PC-9 (cell line): ENCODE measurements at regions not wholly inside any gene's neighbourhood (a gene's known extent, or its start where the extent isn't known, plus 50 kb on each side); places are given as distances from the start of the nearest gene placed in this dataset.

Experiments
- BruUV-seq: library from RNA; stranded (reverse); fragments of 400-500 nt; replicated peaks from 2 replicates; lab custom pipeline; 2021; lab: Mats Ljungman, UMichigan
- CTCF ChIA-PET: fragments of 300-600 bp; sonication (Branson Sonifier 250); formaldehyde crosslinking; loops from one replicate; lab custom pipeline; 2022; ENCODE audit warnings: antibody characterized with exemption; lab: Charles Lee
- POLR2A ChIA-PET: fragments of 300-600 bp; sonication (Branson Sonifier 250); formaldehyde crosslinking; loops from one replicate; lab custom pipeline; 2022; ENCODE audit warnings: antibody characterized with exemption; ENCODE audit not compliant: unreplicated experiment; lab: Charles Lee
- DNase-seq, 2 experiments: peaks; one replicate each; pipeline versions ENCODE4 v3.0.0 to v3.0.0-alpha.2; 2015 to 2022; ENCODE audit warnings: mixed read lengths in 1 of 2
- H2AFZ ChIP-seq: fragments of 200-600 bp; sonication (generic); 2 replicates; pipeline ENCODE4 v1.8.1; 2017; ENCODE audit warnings: antibody characterized with exemption
- H3F3A ChIP-seq: fragments of 200-600 bp; sonication (generic); 2 replicates; pipeline ENCODE4 v1.8.1; 2017; ENCODE audit warnings: antibody characterized with exemption, mild to moderate bottlenecking, low read depth; ENCODE audit not compliant: insufficient read depth
- H3K27ac ChIP-seq: fragments of 200-600 bp; sonication (generic); 2 replicates; pipeline ENCODE4 v1.6.1; 2016; ENCODE audit warnings: mixed run types
- H3K27me3 ChIP-seq: fragments of 200-600 bp; sonication (generic); 2 replicates; pipeline ENCODE4 v1.6.1; 2016; ENCODE audit warnings: low read depth, mixed run types; ENCODE audit not compliant: insufficient read depth
- H3K36me3 ChIP-seq: fragments of 200-600 bp; sonication (generic); 2 replicates; pipeline ENCODE4 v1.6.1; 2016; ENCODE audit warnings: low read depth, mixed run types
- H3K4me1 ChIP-seq: fragments of 200-600 bp; sonication (generic); replicated peaks from 2 replicates; pipeline ENCODE4 v1.6.1; 2016; ENCODE audit warnings: mixed run types; ENCODE audit not compliant: insufficient read depth
- H3K4me2 ChIP-seq: fragments of 200-600 bp; sonication (generic); 2 replicates; pipeline ENCODE4 v1.6.1; 2017; ENCODE audit warnings: mixed run types
- H3K4me3 ChIP-seq: fragments of 200-600 bp; sonication (generic); 2 replicates; pipeline ENCODE4 v1.6.1; 2016; ENCODE audit warnings: mixed run types
- H3K79me2 ChIP-seq: fragments of 200-600 bp; sonication (generic); 2 replicates; pipeline ENCODE4 v1.6.1; 2017; ENCODE audit warnings: low read depth, mixed run types
- H3K9me2 ChIP-seq: fragments of 200-600 bp; sonication (generic); 2 replicates; pipeline ENCODE4 v1.8.1; 2017; ENCODE audit warnings: mild to moderate bottlenecking; ENCODE audit not compliant: insufficient read depth
- H3K9me3 ChIP-seq: fragments of 200-600 bp; sonication (generic); 2 replicates; pipeline ENCODE4 v1.8.1; 2016; ENCODE audit warnings: low read depth; ENCODE audit not compliant: insufficient read depth
- H4K20me1 ChIP-seq: fragments of 200-600 bp; sonication (generic); 2 replicates; pipeline ENCODE4 v1.8.1; 2017; ENCODE audit not compliant: insufficient read depth
- EZH2 ChIP-seq: fragments of 200-600 bp; sonication (generic); IDR thresholded peaks from 2 replicates; pipeline ENCODE4 v1.8.0; 2017; ENCODE audit warnings: antibody characterized with exemption, low read depth
- intact Hi-C: fragments of 100-400 bp; cut with micrococcal nuclease; formaldehyde crosslinking; loops from one replicate; pipeline ENCODE4 v1.10.0; 2022; ENCODE audit not compliant: unreplicated experiment
- TF ChIP-seq, protein P1 (sequence below): fragments of 200-600 bp; sonication (generic); conservative IDR thresholded peaks from 2 replicates; pipeline ENCODE4 v1.6.1; 2017; ENCODE audit warnings: mixed run types, antibody characterized with exemption, mild to moderate bottlenecking, moderate library complexity

DNA sequence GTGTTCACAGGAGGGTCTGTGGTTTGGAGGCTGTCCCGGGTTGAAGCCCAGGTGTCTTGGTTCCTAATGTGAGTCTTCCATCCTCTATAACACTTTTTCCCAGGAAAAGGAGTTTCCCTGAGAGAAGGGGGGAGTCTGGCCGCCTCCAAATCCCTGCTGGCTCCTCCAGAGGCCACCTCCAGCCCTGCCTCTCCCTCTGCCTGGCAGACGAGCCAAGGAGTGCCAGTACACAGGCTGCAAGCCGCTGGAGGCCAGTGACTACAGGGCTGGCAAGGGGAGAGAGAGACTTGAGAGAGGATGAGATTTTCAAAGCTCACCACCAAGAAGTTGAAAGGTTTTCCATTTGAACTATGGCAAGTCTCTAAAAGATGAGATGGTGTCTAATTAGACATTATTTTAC lies 154.2 kb upstream of the ID2 start:
- H2AFZ ChIP-seq, result no peak overlapping the region
- DNase-seq, result no peak
- H3K27me3 ChIP-seq, result peaks cover 83% of the 10 kb centered on the region
- no TSS peak for BruUV-seq
- H3F3A ChIP-seq, result no peaks in the 10 kb centered on the region
- no peak overlapping the region for H3K4me3 ChIP-seq
- H3K36me3 ChIP-seq, result no peaks in the 10 kb centered on the region
- no peak overlapping the region for H3K4me2 ChIP-seq
- H3K79me2 ChIP-seq, result no peaks in the 10 kb centered on the region
- intact Hi-C loops, result loop anchor here (5.0 kb wide), 1 partner anchor 160 kb away; no protein-coding TSS in a partner anchor
- CTCF ChIA-PET, result no interaction called here
- H3K9me2 ChIP-seq, result no peaks in the 10 kb centered on the region
- no peaks in the 10 kb centered on the region for H3K4me1 ChIP-seq
- H3K27ac ChIP-seq, result no peak overlapping the region
- H3K9me3 ChIP-seq, result no peaks in the 10 kb centered on the region
- TF ChIP-seq, protein P1, sequence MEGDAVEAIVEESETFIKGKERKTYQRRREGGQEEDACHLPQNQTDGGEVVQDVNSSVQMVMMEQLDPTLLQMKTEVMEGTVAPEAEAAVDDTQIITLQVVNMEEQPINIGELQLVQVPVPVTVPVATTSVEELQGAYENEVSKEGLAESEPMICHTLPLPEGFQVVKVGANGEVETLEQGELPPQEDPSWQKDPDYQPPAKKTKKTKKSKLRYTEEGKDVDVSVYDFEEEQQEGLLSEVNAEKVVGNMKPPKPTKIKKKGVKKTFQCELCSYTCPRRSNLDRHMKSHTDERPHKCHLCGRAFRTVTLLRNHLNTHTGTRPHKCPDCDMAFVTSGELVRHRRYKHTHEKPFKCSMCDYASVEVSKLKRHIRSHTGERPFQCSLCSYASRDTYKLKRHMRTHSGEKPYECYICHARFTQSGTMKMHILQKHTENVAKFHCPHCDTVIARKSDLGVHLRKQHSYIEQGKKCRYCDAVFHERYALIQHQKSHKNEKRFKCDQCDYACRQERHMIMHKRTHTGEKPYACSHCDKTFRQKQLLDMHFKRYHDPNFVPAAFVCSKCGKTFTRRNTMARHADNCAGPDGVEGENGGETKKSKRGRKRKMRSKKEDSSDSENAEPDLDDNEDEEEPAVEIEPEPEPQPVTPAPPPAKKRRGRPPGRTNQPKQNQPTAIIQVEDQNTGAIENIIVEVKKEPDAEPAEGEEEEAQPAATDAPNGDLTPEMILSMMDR, result no peak
- TF ChIP-seq EZH2, result no peak
- POLR2A ChIA-PET, result no interaction called here
- no peaks in the 10 kb centered on the region for H4K20me1 ChIP-seq

DNA sequence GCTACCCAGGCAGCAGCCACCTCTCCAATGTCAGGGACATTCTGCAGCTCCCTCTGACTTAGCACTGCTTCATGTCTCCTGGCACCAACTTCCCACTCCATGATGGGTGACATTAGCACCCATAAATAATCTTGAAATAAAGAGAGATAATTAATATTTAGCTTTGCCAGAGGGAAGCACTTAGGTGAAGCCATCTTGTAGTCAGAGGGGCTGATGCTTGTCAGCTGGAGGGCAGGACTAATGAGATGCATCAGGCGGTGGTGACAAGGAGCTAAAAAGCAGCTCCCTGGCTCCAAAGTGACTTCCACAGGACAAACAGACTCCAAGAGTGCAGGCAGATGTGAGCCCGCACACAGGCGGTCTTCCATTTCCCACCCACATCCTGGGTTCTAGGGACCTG lies 153.0 kb upstream of the ID2 start:
- H3K4me3 ChIP-seq, result no peak overlapping the region
- no peak overlapping the region for H2AFZ ChIP-seq
- H3K9me3 ChIP-seq, result no peaks in the 10 kb centered on the region
- no peaks in the 10 kb centered on the region for H3K9me2 ChIP-seq
- CTCF ChIA-PET, result no interaction called here
- H3F3A ChIP-seq, result no peaks in the 10 kb centered on the region
- POLR2A ChIA-PET, result no interaction called here
- TF ChIP-seq, protein P1, result no peak
- no peak for TF ChIP-seq EZH2
- no TSS peak for BruUV-seq
- no peaks in the 10 kb centered on the region for H3K79me2 ChIP-seq
- peaks cover 85% of the 10 kb centered on the region for H3K27me3 ChIP-seq
- H3K4me1 ChIP-seq, result no peaks in the 10 kb centered on the region
- H3K4me2 ChIP-seq, result no peak overlapping the region
- intact Hi-C loops, result loop anchor here (5.0 kb wide), 1 partner anchor 158 kb away; no protein-coding TSS in a partner anchor
- no peak overlapping the region for H3K27ac ChIP-seq
- H3K36me3 ChIP-seq, result no peaks in the 10 kb centered on the region
- H4K20me1 ChIP-seq, result no peaks in the 10 kb centered on the region
- no peak for DNase-seq

DNA sequence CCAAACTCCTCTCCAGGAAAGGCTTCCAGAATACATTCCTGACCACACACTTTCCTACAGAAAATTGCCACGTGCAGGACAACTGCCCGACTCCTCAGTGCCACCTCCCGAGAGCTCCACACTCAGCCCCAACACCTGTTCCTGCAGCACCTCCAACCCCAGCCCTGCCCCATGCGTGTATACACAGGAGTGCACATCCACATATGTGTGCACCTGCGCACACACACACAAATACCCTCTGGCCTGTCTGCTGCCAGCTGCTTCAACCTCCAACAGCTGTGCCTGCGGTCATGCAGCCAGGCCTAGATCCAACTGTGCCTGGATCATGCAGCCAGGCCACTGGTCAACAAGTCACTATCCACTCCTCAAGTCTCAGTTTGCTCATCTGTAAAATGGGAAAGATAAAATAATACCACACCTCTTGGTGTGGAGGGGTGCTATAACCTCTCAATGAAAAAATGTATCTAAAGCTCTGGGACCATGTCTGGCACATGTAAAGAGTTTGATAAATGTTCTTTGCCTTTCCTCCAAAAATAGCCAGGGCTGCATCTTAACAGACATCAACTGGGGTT lies 152.1 kb upstream of the ID2 start:
- POLR2A ChIA-PET, result no interaction called here

More for the DNA sequence above, 152.1 kb upstream of the ID2 start:
- CTCF ChIA-PET, result no interaction called here
- Histone ChIP-seq H2AFZ (no peak overlapping the region), H3K27ac (no peak overlapping the region), H3K9me3 (no peaks in the 10 kb centered on the region), H3K9me2 (no peaks in the 10 kb centered on the region), H3K4me3 (no peak overlapping the region), H3K79me2 (no peaks in the 10 kb centered on the region), H4K20me1 (no peaks in the 10 kb centered on the region), H3K4me1 (no peaks in the 10 kb centered on the region), H3K27me3 (peaks cover 87% of the 10 kb centered on the region), H3K4me2 (no peak overlapping the region), H3K36me3 (no peaks in the 10 kb centered on the region), H3F3A (no peaks in the 10 kb centered on the region)
- no TSS peak for BruUV-seq
- intact Hi-C loops, result loop anchor here (5.0 kb wide), 1 partner anchor 158 kb away; no protein-coding TSS in a partner anchor
- DNase-seq, result no peak
- TF ChIP-seq EZH2, result no peak
- TF ChIP-seq, protein P1, result no peak
